Eye (tissue), 1 donor: ENCODE measurements at regions not wholly inside any gene's neighbourhood (a gene's known extent, or its start where the extent isn't known, plus 50 kb on each side); places are given as distances from the start of the nearest gene placed in this dataset.
"Not testable (repeated sequence)": the region's sequence is repeated elsewhere in the genome, so short reads cannot be mapped to it uniquely, and the experiment has no call there.

Experiments used
- DNase-seq: peaks from one replicate; pipeline ENCODE4 v3.0.0-alpha.2; 2015

- no peak for DNase-seq
Observed at GRCh38 chr16:31702796-31703195, 170.8 kb upstream of the ZNF267 start.

DNA sequence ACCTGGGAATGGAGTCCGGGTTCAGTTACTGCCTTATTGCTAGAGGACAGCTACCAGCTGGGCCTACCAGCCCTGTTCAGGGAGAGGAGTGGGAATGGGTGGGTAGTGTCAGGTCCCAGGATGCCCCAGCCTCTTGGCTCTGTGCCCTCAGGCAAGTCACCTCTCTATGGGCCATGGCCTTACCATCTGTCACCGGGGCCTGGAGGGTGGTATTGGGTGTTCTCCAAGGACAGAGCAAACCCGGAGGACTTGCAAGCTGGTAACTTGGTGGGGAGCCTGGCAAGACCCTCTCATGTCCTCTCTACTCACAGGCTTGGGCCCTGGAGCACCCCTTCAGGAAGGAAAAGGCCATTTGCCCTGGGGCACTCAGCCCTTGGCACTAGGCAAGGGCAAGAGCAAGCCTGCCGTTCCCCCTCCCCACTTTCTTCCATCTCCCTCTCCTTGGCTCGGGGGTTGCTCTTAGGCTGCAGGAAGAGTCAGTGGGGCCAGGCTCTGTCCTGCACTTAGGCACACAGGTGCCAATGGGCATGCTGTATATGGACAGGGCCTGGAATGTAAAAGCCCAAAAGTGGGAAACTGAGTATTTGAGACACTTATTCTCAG lies 170.0 kb upstream of the ZNF267 start:
- DNase-seq = no peak

GRCh38 chr16:31704138-31704537 lies 169.5 kb upstream of the ZNF267 start:
- no peak for DNase-seq

DNA sequence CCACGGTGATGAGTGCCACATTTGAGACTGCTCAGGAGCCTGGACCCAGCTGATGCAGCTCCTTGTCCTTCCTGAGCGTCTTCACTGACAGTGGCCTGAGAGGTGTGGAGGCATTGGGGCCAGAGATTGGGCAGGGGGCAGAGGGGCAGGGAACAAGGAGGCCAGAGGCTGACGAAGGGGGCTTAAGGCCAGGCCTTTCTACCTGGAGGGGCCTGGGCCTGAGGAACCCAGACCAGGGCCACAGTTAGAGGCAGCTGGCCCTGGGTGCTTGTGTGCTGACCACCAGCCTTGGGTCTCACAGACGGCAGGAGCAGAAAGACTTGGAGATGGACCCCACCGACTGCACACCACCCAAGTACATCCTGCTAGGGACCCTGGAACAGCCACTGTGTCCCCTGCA lies 168.2 kb upstream of the ZNF267 start:
- DNase-seq = no peak

- no peak for DNase-seq
Observed at GRCh38 chr16:31706318-31706717, 167.3 kb upstream of the ZNF267 start.

DNA sequence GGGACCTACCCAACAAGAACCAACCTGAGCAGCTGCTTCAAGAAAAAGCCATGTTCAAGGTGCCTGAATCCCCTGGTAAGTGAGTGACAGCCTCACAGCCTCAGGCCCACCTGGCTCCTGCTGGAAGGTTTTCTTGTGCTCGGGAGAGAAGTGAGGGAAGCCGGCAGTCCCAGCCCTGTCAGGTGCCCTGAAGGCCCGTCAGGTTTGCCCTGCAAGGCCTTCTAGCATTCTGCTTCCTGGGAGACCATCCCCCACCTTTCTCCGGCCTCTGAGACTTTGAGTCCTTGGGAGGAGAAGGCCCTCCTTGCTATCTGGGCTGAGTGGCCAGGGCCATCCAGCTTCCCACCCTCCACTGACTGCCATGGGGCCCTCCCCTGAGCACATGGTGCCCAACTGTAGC lies 166.7 kb upstream of the ZNF267 start:
- no peak for DNase-seq

DNA sequence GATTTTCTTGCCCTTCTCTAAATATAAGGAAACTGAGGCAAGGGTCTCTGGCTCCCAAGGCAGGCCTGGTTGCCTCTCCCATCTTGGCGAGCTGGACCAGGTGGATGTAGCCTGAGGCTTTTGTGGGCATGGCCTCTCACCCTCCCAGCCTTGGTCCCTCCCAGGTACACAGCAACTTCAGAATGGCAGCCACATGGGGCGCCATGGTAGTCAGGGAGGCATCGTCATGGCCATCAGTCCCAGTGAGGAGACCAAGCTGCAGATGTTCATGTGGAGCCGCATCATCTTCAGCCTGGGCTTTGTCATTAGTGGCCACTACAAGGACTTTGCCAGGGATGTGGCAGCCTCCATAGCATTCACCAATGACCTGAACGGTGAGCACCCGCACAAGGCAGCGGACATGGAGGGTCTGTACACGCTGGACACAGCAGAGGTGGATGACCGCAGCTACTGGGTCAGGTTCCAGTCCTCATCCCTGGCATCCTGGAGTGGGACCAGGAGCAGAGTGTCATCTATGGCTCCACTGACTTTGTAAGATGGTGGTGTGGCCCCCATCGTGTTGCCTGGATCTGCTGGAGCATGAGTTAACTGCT lies 165.8 kb upstream of the ZNF267 start:
- DNase-seq = no peak

GRCh38 chr16:31708348-31708747 lies 165.3 kb upstream of the ZNF267 start:
- DNase-seq = no peak

- DNase-seq = no peak
Observed at GRCh38 chr16:31709181-31709580, 164.4 kb upstream of the ZNF267 start.

DNA sequence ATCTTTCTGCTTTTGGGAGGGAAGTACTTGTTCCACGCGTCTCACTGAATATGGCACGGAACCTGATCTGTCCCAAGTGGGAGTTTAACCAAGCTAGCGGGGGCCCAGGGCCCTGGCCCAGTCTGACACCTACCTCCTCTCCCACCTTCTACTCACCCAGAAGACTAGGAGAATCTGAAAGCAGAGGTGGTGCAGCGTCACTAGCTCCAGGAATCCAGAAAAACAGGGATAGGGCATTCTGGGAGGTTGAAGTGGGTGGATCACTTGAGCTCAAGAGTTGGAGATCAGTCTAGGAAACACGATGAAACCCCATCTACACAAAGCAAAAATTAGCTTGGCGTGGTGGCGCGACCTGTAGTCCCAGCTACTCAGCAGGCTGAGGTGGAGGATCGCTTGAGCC lies 163.5 kb upstream of the ZNF267 start:
- no peak for DNase-seq

DNA sequence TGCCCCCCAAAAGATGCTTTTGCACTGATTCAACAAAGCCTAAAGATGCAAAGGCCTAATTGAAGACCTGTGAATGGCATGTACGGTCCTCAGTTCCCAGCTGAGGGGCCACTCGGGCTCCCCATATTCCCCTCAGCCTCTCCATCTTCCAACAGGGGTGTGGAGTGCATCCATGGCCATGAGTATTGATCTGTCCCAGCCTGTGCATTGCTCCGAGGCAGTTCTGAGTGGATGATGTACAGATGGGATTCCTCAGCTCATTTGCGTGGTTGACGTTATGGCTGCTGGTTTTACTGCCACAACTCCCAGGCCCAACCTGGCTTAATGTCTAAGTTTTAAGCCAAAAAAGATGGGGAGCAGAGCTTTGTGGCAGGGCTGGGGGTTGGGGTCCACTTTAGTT lies 162.7 kb upstream of the ZNF267 start:
- no peak for DNase-seq

DNA sequence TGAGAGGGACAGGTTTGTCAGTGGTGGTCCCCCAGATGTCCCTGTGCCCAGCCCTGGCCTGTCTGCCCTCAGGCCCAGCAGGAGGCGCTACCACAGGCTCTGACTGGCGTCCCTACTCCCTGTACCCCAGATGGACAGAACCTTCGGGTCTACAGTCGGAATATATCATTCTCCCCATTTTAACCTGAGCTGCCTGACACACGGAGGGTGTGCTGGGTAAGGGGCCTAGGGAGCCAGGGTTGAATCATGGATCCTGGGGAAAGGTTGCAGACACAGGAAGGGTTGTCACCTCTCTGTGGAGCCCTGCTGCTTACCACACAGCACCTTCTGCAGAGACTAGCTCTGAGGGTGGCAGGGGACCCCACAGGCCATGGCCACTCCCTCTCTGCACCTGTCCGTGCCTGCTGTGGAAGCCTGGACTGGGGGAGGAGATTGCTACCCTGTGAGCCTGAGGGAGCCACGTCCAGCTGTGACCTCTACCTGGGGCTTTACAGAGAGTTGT lies 162.2 kb upstream of the ZNF267 start:
- DNase-seq = no peak

DNA sequence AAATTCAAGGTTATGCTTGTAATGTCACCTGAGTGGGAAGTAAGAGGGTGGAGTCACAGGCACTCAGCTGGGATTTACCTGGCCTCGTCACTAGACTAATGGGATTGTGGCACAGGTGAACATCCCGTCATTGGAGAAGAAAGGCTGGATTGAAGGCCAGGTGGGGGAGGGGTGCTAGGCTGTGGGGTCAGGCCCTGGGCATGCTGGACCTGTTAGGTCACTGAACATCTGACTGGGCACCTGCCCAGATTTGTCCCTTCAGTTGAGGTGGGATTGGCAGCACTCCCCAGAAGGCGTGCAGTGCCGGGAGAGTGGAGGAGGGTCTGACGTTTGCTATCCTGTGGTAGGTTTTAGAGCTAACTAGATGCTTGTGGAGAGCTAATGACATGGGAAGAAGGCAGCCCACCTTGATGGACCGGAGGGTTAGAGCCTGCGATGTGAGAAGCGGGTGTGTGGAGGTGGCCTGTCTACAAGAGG lies 161.5 kb upstream of the ZNF267 start:
- DNase-seq = no peak

- DNase-seq = peak; percentile 97
Observed at GRCh38 chr16:31713071-31713944, 160.3 kb upstream of the ZNF267 start.

- peak; percentile 67 for DNase-seq
Observed at GRCh38 chr16:31713945-31714902, 159.4 kb upstream of the ZNF267 start.

DNA sequence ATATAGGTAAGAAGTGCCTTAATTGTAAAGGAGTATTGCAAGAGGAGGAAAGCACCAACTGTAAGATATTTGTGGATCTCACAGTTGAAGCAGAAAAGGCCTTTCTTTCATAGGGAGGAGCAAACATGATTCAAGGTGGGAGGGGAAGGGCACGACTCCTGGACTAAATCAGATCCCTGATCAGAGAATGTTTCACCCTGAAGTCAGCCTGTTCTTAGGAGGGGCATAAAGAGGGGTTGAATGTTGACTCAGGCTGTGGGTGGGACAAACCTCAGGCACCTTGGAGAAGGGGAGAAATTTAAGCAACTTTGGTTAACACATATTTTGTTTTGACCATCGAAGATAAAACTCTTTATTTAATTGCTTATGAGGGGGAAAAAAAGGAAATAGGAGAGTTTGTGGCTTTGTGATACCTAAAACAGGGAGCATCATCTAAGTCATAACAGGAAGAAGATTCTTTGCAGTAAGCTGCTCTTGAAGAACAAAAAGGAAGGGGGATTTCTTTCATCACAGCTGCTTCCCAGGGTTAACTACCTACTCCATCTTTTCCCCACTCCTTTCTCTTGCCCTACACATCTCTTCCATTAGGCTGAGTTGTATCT lies 158.6 kb upstream of the ZNF267 start:
- DNase-seq = no peak

DNA sequence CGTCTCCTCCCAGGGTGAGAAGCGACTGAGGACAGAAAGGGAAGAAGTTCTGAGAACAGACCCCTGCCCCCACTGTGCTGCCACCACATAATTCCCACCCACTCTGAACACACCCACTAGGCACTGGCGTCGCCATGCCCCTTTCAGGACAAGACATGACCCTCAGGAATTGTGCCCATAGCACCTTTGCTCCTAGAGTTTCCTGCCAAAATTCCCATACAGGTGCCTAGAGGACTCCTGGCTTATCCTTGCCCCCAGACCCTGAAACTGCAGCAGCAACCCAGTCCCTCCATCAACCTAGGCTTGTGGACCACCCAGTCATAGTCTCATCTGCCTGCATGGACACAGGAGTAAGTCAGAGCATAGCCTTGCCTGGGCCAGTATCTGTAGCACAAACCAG lies 157.7 kb upstream of the ZNF267 start:
- DNase-seq = no peak

- DNase-seq = no peak
Observed at GRCh38 chr16:31718998-31719397, 154.6 kb upstream of the ZNF267 start.

DNA sequence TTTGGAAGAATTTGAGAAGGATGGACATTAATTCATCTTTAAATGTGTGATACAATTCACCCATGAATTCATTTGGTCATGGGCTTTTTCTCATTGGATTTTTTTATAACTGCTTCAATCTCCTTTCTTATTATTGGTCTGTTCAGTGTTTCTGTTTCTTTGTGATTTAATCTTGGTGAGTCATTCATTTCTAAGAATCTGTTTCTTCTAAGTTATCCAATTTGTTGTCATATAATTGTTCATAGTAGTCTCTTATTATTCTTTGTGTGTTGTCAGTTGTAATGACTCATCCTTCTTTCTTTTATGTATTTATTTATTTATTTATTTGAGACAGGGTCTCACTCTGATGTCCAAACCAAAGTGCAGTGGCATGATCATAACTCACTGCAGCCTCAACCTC lies 146.1 kb upstream of the ZNF267 start:
- DNase-seq = no peak

DNA sequence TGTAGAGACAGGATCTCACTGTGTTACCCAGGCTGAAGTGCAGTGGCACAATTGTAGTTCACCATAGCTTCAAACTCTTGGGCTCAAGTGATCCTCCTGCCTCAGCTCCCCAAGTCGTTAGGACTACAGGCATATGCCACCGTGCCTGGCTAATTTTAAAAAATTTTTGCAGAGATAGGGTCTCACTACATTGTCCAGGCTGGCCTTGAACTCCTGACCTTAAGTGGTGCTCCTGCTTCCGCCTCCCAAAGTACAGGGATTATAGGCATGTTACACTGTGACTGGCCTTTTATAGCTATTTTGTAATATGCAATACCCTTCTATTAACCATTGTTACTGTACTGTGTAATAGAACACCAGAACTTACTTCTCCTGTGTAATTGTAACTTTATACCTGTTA lies 139.3 kb upstream of the ZNF267 start:
- no peak for DNase-seq

GRCh38 chr16:31745098-31745497 lies 128.5 kb upstream of the ZNF267 start:
- not testable (repeated sequence) for DNase-seq

DNA sequence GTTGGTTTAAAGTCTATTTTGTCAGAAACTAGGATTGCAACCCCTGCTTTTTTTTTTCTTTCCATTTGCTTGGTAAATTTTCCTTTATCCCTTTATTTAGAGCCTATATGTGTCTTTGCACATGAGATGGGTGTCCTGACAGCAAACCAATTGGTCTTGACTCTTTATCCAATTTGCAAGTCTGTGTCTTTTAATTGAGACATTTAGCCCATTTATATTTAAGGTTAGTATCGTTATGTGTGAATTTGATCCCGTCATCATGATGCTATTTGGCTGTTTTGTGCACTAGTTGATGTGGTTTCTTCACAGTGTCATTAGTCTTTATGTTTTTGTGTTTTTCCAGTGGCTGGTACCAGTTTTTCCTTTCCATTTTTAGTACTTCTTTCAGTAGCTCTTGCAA lies 127.7 kb upstream of the ZNF267 start:
- no peak for DNase-seq
